ENCODE measurements at regions not wholly inside any gene's neighbourhood (a gene's known extent, or its start where the extent isn't known, plus 50 kb on each side); places are given as distances from the start of the nearest gene placed in this dataset.

- no peak for ATAC-seq (replicated peaks)
- H3K9me3 Mint-ChIP-seq: peaks cover 9 to 11% of the 10 kb centered on the region in 2 donors
- no peak for DNase-seq
- no peak overlapping the region for H3K4me3 Mint-ChIP-seq
- H3K27me3 Mint-ChIP-seq: no peaks in the 10 kb centered on the region
- no peaks in the 10 kb centered on the region for H3K36me3 Mint-ChIP-seq
- H3K27ac Mint-ChIP-seq: no peak overlapping the region
- H3K4me1 Mint-ChIP-seq: no peaks in the 10 kb centered on the region
Observed at GRCh38 chr7:53771701-53772100, 736.3 kb downstream of the POM121L12 start.

- no peaks in the 10 kb centered on the region for H3K27me3 Mint-ChIP-seq
- H3K9me3 Mint-ChIP-seq: peaks cover 0 to 8% of the 10 kb centered on the region in 2 donors
Observed at GRCh38 chr7:53776323-53776722, 740.9 kb downstream of the POM121L12 start.

GRCh38 chr7:53789741-53790140 lies 752.4 kb upstream of the VSTM2A start:
- Mint-ChIP-seq H3K27me3 (no peaks in the 10 kb centered on the region), H3K9me3 (peaks cover 8 to 11% of the 10 kb centered on the region in 2 donors), H3K4me3 (no peak overlapping the region), H3K36me3 (no peaks in the 10 kb centered on the region), H3K27ac (no peak overlapping the region), H3K4me1 (no peaks in the 10 kb centered on the region)
- DNase-seq: no peak
- ATAC-seq (replicated peaks): no peak

More at GRCh38 chr7:53776323-53776722, 740.9 kb downstream of the POM121L12 start:
- no peak for DNase-seq
- Mint-ChIP-seq H3K4me1 (no peaks in the 10 kb centered on the region), H3K36me3 (no peaks in the 10 kb centered on the region), H3K4me3 (no peak overlapping the region), H3K27ac (no peak overlapping the region)
- ATAC-seq (replicated peaks): no peak

- H3K27me3 Mint-ChIP-seq: no peaks in the 10 kb centered on the region
- no peak overlapping the region for H3K4me3 Mint-ChIP-seq
- H3K4me1 Mint-ChIP-seq: no peaks in the 10 kb centered on the region
- no peak for ATAC-seq (replicated peaks)
- H3K36me3 Mint-ChIP-seq: no peaks in the 10 kb centered on the region
- peaks cover 0 to 9% of the 10 kb centered on the region in 2 donors for H3K9me3 Mint-ChIP-seq
- no peak overlapping the region for H3K27ac Mint-ChIP-seq
- DNase-seq: no peak
Observed at GRCh38 chr7:53794816-53795215, 747.4 kb upstream of the VSTM2A start.

- H3K4me1 Mint-ChIP-seq: no peaks in the 10 kb centered on the region
- no peak overlapping the region for H3K4me3 Mint-ChIP-seq
- H3K36me3 Mint-ChIP-seq: no peaks in the 10 kb centered on the region
- no peak for ATAC-seq (replicated peaks)
- H3K27me3 Mint-ChIP-seq: no peaks in the 10 kb centered on the region
- H3K27ac Mint-ChIP-seq: no peak overlapping the region
- DNase-seq: no peak
- H3K9me3 Mint-ChIP-seq: peaks cover 0 to 10% of the 10 kb centered on the region in 2 donors
Observed at GRCh38 chr7:53800746-53801145, 741.4 kb upstream of the VSTM2A start.

- H3K4me3 Mint-ChIP-seq: no peak overlapping the region
- H3K9me3 Mint-ChIP-seq: peaks cover 0 to 8% of the 10 kb centered on the region in 2 donors
- H3K4me1 Mint-ChIP-seq: no peaks in the 10 kb centered on the region
- H3K36me3 Mint-ChIP-seq: no peaks in the 10 kb centered on the region
- ATAC-seq (replicated peaks): no peak
- no peak overlapping the region for H3K27ac Mint-ChIP-seq
- DNase-seq: no peak
- no peaks in the 10 kb centered on the region for H3K27me3 Mint-ChIP-seq
Observed at GRCh38 chr7:53806119-53806518, 736.1 kb upstream of the VSTM2A start.

- H3K27ac Mint-ChIP-seq: no peak overlapping the region
- no peak overlapping the region for H3K4me3 Mint-ChIP-seq
Observed at GRCh38 chr7:53811555-53812079, 730.6 kb upstream of the VSTM2A start.

GRCh38 chr7:53812135-53812534 lies 730.0 kb upstream of the VSTM2A start:
- no peak overlapping the region for H3K4me3 Mint-ChIP-seq
- H3K36me3 Mint-ChIP-seq: no peaks in the 10 kb centered on the region
- no peak overlapping the region for H3K27ac Mint-ChIP-seq
- no peaks in the 10 kb centered on the region for H3K4me1 Mint-ChIP-seq
- peaks cover 5 to 6% of the 10 kb centered on the region in 2 donors for H3K9me3 Mint-ChIP-seq
- ATAC-seq (replicated peaks): no peak
- no peaks in the 10 kb centered on the region for H3K27me3 Mint-ChIP-seq
- no peak for DNase-seq

More at GRCh38 chr7:53811555-53812079, 730.6 kb upstream of the VSTM2A start:
- no peaks in the 10 kb centered on the region for H3K4me1 Mint-ChIP-seq
- no peaks in the 10 kb centered on the region for H3K27me3 Mint-ChIP-seq
- no peaks in the 10 kb centered on the region for H3K36me3 Mint-ChIP-seq
- ATAC-seq (replicated peaks) (no peak), DNase-seq (no peak)
- peaks cover 3 to 6% of the 10 kb centered on the region in 2 donors for H3K9me3 Mint-ChIP-seq

GRCh38 chr7:53835301-53835700 lies 706.9 kb upstream of the VSTM2A start:
- H3K9me3 Mint-ChIP-seq: peaks cover 16 to 17% of the 10 kb centered on the region in 2 donors
- no peak for ATAC-seq (replicated peaks)

GRCh38 chr7:53877688-53878087 lies 664.5 kb upstream of the VSTM2A start:
- H3K36me3 Mint-ChIP-seq: no peaks in the 10 kb centered on the region
- H3K27ac Mint-ChIP-seq: no peak overlapping the region
- DNase-seq (no peak), ATAC-seq (replicated peaks) (no peak)
- no peak overlapping the region for H3K4me3 Mint-ChIP-seq
- no peaks in the 10 kb centered on the region for H3K4me1 Mint-ChIP-seq
- H3K9me3 Mint-ChIP-seq: peaks cover 11 to 12% of the 10 kb centered on the region in 2 donors
- H3K27me3 Mint-ChIP-seq: no peaks in the 10 kb centered on the region

More at GRCh38 chr7:53835301-53835700, 706.9 kb upstream of the VSTM2A start:
- no peaks in the 10 kb centered on the region for H3K4me1 Mint-ChIP-seq
- H3K27me3 Mint-ChIP-seq: no peaks in the 10 kb centered on the region
- no peak for DNase-seq
- H3K27ac Mint-ChIP-seq: no peak overlapping the region
- H3K4me3 Mint-ChIP-seq: no peak overlapping the region
- H3K36me3 Mint-ChIP-seq: no peaks in the 10 kb centered on the region

GRCh38 chr7:53900856-53901528 lies 641.2 kb upstream of the VSTM2A start:
- Mint-ChIP-seq H3K9me3 (peaks cover 8 to 18% of the 10 kb centered on the region in 2 donors), H3K27me3 (no peaks in the 10 kb centered on the region), H3K4me3 (no peak overlapping the region), H3K36me3 (no peaks in the 10 kb centered on the region), H3K27ac (no peak overlapping the region), H3K4me1 (no peaks in the 10 kb centered on the region)
- no peak for DNase-seq
- ATAC-seq (replicated peaks): no peak

GRCh38 chr7:53904355-53904754 lies 637.8 kb upstream of the VSTM2A start:
- ATAC-seq (replicated peaks): no peak
- peaks cover 12 to 24% of the 10 kb centered on the region in 2 donors for H3K9me3 Mint-ChIP-seq
- H3K36me3 Mint-ChIP-seq: no peaks in the 10 kb centered on the region
- DNase-seq: no peak
- no peaks in the 10 kb centered on the region for H3K4me1 Mint-ChIP-seq
- no peak overlapping the region for H3K4me3 Mint-ChIP-seq
- no peaks in the 10 kb centered on the region for H3K27me3 Mint-ChIP-seq
- no peak overlapping the region for H3K27ac Mint-ChIP-seq

- Mint-ChIP-seq H3K27me3 (no peaks in the 10 kb centered on the region), H3K36me3 (no peaks in the 10 kb centered on the region), H3K4me3 (no peak overlapping the region), H3K27ac (no peak overlapping the region), H3K9me3 (peaks cover 9 to 15% of the 10 kb centered on the region in 2 donors), H3K4me1 (no peaks in the 10 kb centered on the region)
- ATAC-seq (replicated peaks) (no peak), DNase-seq (no peak)
Observed at GRCh38 chr7:53917637-53918036, 624.5 kb upstream of the VSTM2A start.

GRCh38 chr7:53920011-53920410 lies 622.2 kb upstream of the VSTM2A start:
- Mint-ChIP-seq H3K27ac (no peak overlapping the region), H3K9me3 (peaks cover 5 to 20% of the 10 kb centered on the region in 2 donors), H3K4me3 (no peak overlapping the region), H3K4me1 (no peaks in the 10 kb centered on the region), H3K36me3 (no peaks in the 10 kb centered on the region), H3K27me3 (no peaks in the 10 kb centered on the region)
- no peak for ATAC-seq (replicated peaks)
- DNase-seq: no peak

- Mint-ChIP-seq H3K4me1 (no peaks in the 10 kb centered on the region), H3K36me3 (peaks cover 0 to 1% of the 10 kb centered on the region in 2 donors), H3K9me3 (peaks cover 6 to 10% of the 10 kb centered on the region in 2 donors), H3K27ac (no peak overlapping the region), H3K27me3 (no peaks in the 10 kb centered on the region), H3K4me3 (no peak overlapping the region)
- no peak for ATAC-seq (replicated peaks)
- no peak for DNase-seq
Observed at GRCh38 chr7:53940483-53940882, 601.7 kb upstream of the VSTM2A start.

All from stimulated activated naive B cell treated with anti-CD40 and anti-IgM and Interleukin-4, amounts not matched to agents 10 μg/mL and 1 μg/mL and 100 μg/mL, for 72 hours (primary cell).